GM23338 (cell line): ENCODE measurements at regions not wholly inside any gene's neighbourhood (a gene's known extent, or its start where the extent isn't known, plus 50 kb on each side); places are given as distances from the start of the nearest gene placed in this dataset.

Experiments used
- CTCF ChIP-seq, 2 experiments: fragments of 200-600 bp in 1 of 2; sonication (generic) in 1 of 2; conservative IDR thresholded peaks; 2 replicates each; pipeline versions ENCODE4 v1.5.1 to v1.6.1; 2016 to 2017; ENCODE audit warnings: antibody characterized with exemption in 2 of 2, low read depth in 2 of 2, mild to moderate bottlenecking in 2 of 2, moderate library complexity in 1 of 2
- EZH2phosphoT487 ChIP-seq: fragments of 200-600 bp; sonication (generic); IDR thresholded peaks from one replicate; pipeline ENCODE4 v1.8.1; 2018; ENCODE audit warnings: antibody characterized with exemption; ENCODE audit not compliant: unreplicated experiment

- TF ChIP-seq CTCF (conservative IDR thresholded peaks at IDR 0.05; ENCODE audit: low read depth in 2 of 2) = no peak
- no peak for TF ChIP-seq EZH2phosphoT487
Observed at GRCh38 chr5:23318166-23318565, 189.2 kb upstream of the PRDM9 start.
